Ishikawa (cell line): ENCODE measurements at regions not wholly inside any gene's neighbourhood (a gene's known extent, or its start where the extent isn't known, plus 50 kb on each side); places are given as distances from the start of the nearest gene placed in this dataset.

Source experiments
- EGR1 ChIP-seq: IDR thresholded peaks from 2 replicates; pipeline ENCODE4 v1.6.1; 2012
- EP300 ChIP-seq: IDR thresholded peaks from 2 replicates; pipeline ENCODE4 v1.6.1; 2012; ENCODE audit warnings: borderline replicate concordance
- TAF1 ChIP-seq: IDR thresholded peaks from 2 replicates; pipeline ENCODE4 v1.6.1; 2012; ENCODE audit warnings: low read depth, mild to moderate bottlenecking

DNA sequence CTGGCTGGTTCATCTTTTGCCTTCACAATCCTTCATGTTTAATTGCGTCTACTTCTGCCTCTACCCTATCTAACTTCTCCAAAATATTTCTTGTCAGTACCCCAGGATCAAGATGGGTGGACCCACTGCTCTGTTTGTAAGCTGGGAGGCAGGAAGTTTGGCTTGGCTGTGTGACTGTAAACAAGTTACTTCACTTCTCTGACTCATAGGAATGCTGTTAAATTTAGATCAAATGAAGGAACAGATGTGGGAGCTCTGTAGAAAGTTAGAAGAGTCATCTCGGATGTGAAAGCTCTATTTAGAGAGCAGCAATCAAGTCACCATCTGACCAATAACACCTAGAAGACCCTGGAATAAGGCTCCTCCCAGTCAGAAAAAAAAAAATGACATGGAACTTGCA, 55.2 kb upstream of the MRTFB start:
- no peak for TF ChIP-seq EGR1
- no peak for TF ChIP-seq EP300
- TF ChIP-seq TAF1: no peak
